Pancreas (tissue), 10 donors: ENCODE measurements at regions not wholly inside any gene's neighbourhood (a gene's known extent, or its start where the extent isn't known, plus 50 kb on each side); places are given as distances from the start of the nearest gene placed in this dataset.

Experiments
- ATAC-seq, 4 donors: fragments of 200-7000 bp; cut with Tn5 transposase; one replicate each; pipeline versions ENCODE4 v1.8.0 to v1.9.1; 2020; ENCODE audit warnings: mild to moderate bottlenecking in 4 of 4, moderate library complexity in 4 of 4
- DNase-seq, 6 donors: peaks; one replicate each; pipeline ENCODE4 v3.0.0-alpha.2; 2020
- FAIRE-seq: peaks from 2 replicates; lab custom pipeline; 2012; peaks lifted over from hg19 to GRCh38; lab: Jason Lieb, UNC
- H3K27ac ChIP-seq, 4 donors: fragments of 200-600 bp; sonication (generic); 1 replicate in 3 of 4; 2 replicates in 1 of 4; pipeline versions ENCODE4 v1.5.0 to v1.8.0; 2020
- H3K27me3 ChIP-seq, 4 donors: fragments of 200-600 bp; one replicate each; pipeline ENCODE4 v1.8.0; 2021
- H3K36me3 ChIP-seq, 3 donors: fragments of 200-600 bp; sonication (generic) in 1 of 3; one replicate each; pipeline versions ENCODE4 v1.5.0 to v1.8.0; 2020 to 2021
- H3K4me1 ChIP-seq, 3 donors: fragments of 200-600 bp; one replicate each; pipeline ENCODE4 v1.8.0; 2021
- H3K4me3 ChIP-seq, 4 donors: fragments of 200-600 bp; sonication (generic) in 2 of 4; one replicate each; pipeline versions ENCODE4 v1.5.0 to v1.8.0; 2020 to 2021
- H3K9me3 ChIP-seq, 4 donors: fragments of 200-600 bp; one replicate each; pipeline ENCODE4 v1.8.0; 2021
- WGBS, 2 donors: extraction: QIAGEN DNeasy Blood & Tissue Kit; methylation state at CpG; one replicate each; pipeline ENCODE4 v1.1.7; 2013; 5-methylcytosine and 5-hydroxymethylcytosine counted together
- intact Hi-C, 3 donors: fragments of 100-400 bp; cut with DNase I; formaldehyde crosslinking; loops; one replicate each; pipeline versions ENCODE4 v1.11.1 to v1.14.2; 2022
- TF ChIP-seq, protein P1 (sequence below), 4 donors: fragments of 200-600 bp; sonication (generic) in 3 of 4; IDR thresholded peaks; one replicate each; pipeline versions ENCODE4 v1.5.0 to v1.8.0; 2021; ENCODE audit warnings: antibody characterized with exemption in 4 of 4
- donor health status: healthy with polysubstance abuse.
- donor health status: DM: no; HTN: no; CAD: no; lungs with moderate emphysema.
- donor health status: DM: no; HTN: no; CAD: no.
- donor health status: control.
- donor health status: control.
- donor health status: Bipolar disorder and iron deficiency.
- donor health status: DM: yes; HTN: yes; CAD: no.
- donor health status: DM: no; HTN: no; CAD: no.
- donor health status: DM: no; HTN: no; CAD: no.
- donor health status: DM: yes; HTN: yes; CAD: no.

- Histone ChIP-seq H3K4me3 (no peak overlapping the region), H3K4me1 (no peaks in the 10 kb centered on the region), H3K27ac (no peak overlapping the region), H3K27me3 (no peaks in the 10 kb centered on the region), H3K9me3 (no peaks in the 10 kb centered on the region), H3K36me3 (no peaks in the 10 kb centered on the region)
- FAIRE-seq (no peak), DNase-seq (no peak), ATAC-seq (no peak)
- TF ChIP-seq, protein P1, sequence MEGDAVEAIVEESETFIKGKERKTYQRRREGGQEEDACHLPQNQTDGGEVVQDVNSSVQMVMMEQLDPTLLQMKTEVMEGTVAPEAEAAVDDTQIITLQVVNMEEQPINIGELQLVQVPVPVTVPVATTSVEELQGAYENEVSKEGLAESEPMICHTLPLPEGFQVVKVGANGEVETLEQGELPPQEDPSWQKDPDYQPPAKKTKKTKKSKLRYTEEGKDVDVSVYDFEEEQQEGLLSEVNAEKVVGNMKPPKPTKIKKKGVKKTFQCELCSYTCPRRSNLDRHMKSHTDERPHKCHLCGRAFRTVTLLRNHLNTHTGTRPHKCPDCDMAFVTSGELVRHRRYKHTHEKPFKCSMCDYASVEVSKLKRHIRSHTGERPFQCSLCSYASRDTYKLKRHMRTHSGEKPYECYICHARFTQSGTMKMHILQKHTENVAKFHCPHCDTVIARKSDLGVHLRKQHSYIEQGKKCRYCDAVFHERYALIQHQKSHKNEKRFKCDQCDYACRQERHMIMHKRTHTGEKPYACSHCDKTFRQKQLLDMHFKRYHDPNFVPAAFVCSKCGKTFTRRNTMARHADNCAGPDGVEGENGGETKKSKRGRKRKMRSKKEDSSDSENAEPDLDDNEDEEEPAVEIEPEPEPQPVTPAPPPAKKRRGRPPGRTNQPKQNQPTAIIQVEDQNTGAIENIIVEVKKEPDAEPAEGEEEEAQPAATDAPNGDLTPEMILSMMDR (IDR thresholded peaks at IDR 0.05) = no peak
- intact Hi-C loops = no loop called here
Observed at GRCh38 chr6:130730600-130730999, 96.6 kb upstream of the SMLR1 start.

DNA sequence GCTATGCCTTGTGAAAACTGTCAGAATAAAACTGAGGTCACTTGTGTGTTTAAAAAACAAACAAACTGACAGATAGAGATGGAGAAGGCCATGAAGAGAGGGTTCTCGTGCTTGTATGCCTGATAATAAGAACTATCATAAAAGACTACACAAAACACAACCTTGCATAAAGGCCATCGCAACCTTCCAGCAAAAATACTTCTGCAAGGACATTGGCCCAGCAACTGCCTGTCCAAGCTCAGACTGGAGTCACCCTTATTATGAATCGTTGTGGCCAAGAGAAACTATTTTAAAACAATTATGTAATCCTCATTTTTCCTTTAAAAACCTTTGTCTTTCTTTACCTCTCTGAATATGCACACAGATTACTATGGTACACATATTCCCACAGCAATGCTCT is 93.0 kb upstream of the SMLR1 start:
- TF ChIP-seq, protein P1 (IDR thresholded peaks at IDR 0.05) = no peak
- WGBS, 2 donors = 60 to 61% methylated on average over 3 of the region's 3 CpGs
- intact Hi-C loops = no loop called here
- no peaks in the 10 kb centered on the region for H3K9me3 ChIP-seq
- DNase-seq (no peak), FAIRE-seq (no peak), ATAC-seq (no peak)
- no peak overlapping the region for H3K27ac ChIP-seq
- H3K4me3 ChIP-seq = no peak overlapping the region
- no peaks in the 10 kb centered on the region for H3K27me3 ChIP-seq
- H3K36me3 ChIP-seq = no peaks in the 10 kb centered on the region
- no peaks in the 10 kb centered on the region for H3K4me1 ChIP-seq

DNA sequence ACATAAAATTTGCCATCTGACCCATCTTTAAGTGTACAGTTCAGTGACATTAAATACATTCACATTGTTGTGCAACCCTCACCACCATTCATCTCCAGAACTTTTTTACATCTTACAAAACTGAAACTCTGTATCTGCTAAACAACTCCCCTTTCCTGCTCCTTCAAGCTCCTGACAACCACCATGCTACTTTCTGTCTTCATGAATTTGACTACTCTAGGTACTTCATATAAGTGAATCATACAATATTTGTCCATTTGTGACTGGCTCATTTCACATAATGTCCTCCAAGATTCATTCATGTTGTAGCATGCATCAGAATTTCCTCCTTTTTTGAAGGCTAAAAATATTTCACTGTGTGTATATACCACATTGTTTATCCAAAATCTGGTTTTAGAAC is 86.9 kb upstream of the SMLR1 start:
- Histone ChIP-seq H3K27ac (no peak overlapping the region), H3K4me3 (no peak overlapping the region), H3K9me3 (no peaks in the 10 kb centered on the region), H3K36me3 (no peaks in the 10 kb centered on the region), H3K4me1 (no peaks in the 10 kb centered on the region), H3K27me3 (no peaks in the 10 kb centered on the region)
- no peak for FAIRE-seq
- TF ChIP-seq, protein P1 (IDR thresholded peaks at IDR 0.05) = no peak
- no peak for ATAC-seq
- no peak for DNase-seq
- intact Hi-C loops = no loop called here

- Histone ChIP-seq H3K9me3 (no peaks in the 10 kb centered on the region), H3K27me3 (no peaks in the 10 kb centered on the region), H3K27ac (no peak overlapping the region), H3K36me3 (no peaks in the 10 kb centered on the region), H3K4me3 (no peak overlapping the region), H3K4me1 (no peaks in the 10 kb centered on the region)
- DNase-seq (no peak), ATAC-seq (no peak), FAIRE-seq (no peak)
- intact Hi-C loops = no loop called here
- WGBS, 2 donors = 54 to 67% methylated on average over 7 of the region's 7 CpGs
- TF ChIP-seq, protein P1 (IDR thresholded peaks at IDR 0.05) = no peak
Observed at GRCh38 chr6:130742131-130742681, 85.0 kb upstream of the SMLR1 start.

GRCh38 chr6:130743175-130743574 is 84.0 kb upstream of the SMLR1 start:
- no peak overlapping the region for H3K4me3 ChIP-seq
- H3K36me3 ChIP-seq = no peaks in the 10 kb centered on the region
- TF ChIP-seq, protein P1 (IDR thresholded peaks at IDR 0.05) = no peak
- no peaks in the 10 kb centered on the region for H3K4me1 ChIP-seq
- FAIRE-seq = no peak
- no peak for DNase-seq
- 45 to 59% methylated on average over 2 of the region's 2 CpGs for WGBS, 2 donors
- no peaks in the 10 kb centered on the region for H3K27me3 ChIP-seq
- no peak for ATAC-seq
- H3K9me3 ChIP-seq = no peaks in the 10 kb centered on the region
- intact Hi-C loops = no loop called here
- H3K27ac ChIP-seq = no peak overlapping the region
